KG1 (cell line): ENCODE measurements at regions not wholly inside any gene's neighbourhood (a gene's known extent, or its start where the extent isn't known, plus 50 kb on each side); places are given as distances from the start of the nearest gene placed in this dataset.

Experiments
- DNase-seq: peaks from one replicate; lab custom pipeline; 2025; lab: John Stamatoyannopoulos, UW

- DNase-seq = no peak
Measured at GRCh38 chr1:81435175-81435574, 365.6 kb upstream of the ADGRL2 start.

GRCh38 chr1:81433676-81434075 lies 367.1 kb upstream of the ADGRL2 start:
- no peak for DNase-seq

DNA sequence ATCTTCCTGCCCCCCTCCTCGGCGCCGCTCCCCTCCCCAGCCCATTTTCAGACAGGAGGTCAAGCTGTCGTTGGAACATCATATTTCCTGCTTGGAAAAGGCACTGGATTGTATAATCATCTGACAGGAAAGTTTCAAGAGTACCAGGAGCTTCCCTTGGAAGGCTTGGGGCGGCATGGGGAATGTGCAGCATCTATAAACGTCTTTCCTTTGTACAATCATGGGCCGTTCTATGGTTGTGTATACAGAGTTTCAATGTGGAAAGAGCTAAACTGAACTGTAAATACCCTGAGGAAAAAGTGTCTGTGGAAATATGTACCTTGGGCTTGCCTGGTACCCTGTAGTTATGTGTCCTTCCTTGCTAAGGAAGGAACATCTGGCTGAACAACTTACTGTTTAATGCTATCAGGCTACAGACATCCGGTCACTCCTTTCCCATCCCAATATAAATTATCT lies 368.1 kb upstream of the ADGRL2 start:
- no peak for DNase-seq

DNA sequence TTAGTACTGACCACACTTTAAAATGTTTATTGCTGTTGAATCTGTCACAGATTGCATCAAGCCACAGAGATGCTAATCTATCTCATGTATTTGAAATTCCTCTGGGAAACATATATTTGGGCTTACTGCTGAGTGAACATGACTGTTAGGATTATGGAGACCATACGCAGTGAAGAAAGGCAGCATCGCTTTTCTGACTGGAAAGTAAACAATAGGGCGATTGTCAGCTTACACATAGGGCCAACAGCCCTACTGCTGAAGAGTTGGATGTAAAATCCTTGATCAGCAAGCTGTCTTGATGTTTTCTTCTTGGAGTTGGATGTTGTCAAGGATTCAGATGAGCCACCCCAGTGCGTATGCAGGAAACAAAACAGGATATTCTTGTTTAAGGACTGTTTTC lies 368.7 kb upstream of the ADGRL2 start:
- DNase-seq = no peak

- no peak for DNase-seq
Measured at GRCh38 chr1:81431624-81432000, 369.1 kb upstream of the ADGRL2 start.

DNA sequence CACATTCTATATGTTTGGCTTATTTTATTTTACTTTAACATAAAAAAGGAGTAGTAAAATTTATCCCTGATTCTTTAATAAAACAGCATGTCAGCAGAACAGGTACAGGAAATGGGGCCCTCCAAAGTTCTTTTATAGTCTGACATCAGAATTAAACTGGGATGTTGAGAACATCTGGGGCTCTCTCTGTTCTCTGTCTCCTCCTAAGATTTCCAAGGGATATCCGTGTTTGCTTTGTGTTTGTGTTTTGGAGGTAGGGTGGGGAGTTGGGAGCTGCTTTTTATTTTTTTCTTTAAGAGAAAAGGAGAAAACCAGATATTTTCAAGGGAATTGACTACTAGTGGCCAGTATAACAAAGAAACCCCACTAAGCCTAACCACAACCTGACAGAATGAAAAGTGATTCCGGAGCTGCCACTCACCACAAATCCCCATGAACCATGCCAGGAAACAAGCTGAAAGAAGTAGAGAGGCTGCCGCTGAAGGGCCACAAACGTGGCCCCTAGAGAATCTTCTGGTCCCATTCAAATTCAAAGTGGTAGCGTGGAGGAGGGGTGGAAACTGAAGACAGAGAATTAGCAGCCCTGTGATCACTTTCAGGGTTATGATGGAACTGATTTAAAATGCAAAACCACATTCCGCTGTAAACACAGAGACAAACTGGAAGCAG lies 369.6 kb upstream of the ADGRL2 start:
- no peak for DNase-seq

GRCh38 chr1:81430236-81430938 lies 370.3 kb upstream of the ADGRL2 start:
- no peak for DNase-seq

DNA sequence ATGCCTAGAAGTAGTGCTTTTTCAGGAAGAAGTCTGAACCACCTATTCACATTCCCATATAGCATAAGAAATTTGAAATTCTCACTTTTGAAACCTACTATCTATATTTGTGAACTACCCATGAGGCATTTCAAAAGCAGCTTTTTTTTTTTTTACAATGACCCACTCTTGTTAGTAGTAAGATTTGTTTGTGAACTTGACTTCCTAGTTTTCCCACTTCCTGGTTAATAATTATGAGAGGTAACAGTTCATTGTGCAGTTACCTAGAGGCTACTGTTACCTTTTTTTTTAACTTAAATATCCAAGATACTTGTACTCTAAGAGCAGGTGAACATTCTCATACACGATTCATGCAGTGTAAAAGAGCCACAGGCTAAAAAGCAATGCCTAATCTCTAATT lies 371.7 kb upstream of the ADGRL2 start:
- no peak for DNase-seq

- no peak for DNase-seq
Measured at GRCh38 chr1:81424816-81425215, 375.9 kb upstream of the ADGRL2 start.

DNA sequence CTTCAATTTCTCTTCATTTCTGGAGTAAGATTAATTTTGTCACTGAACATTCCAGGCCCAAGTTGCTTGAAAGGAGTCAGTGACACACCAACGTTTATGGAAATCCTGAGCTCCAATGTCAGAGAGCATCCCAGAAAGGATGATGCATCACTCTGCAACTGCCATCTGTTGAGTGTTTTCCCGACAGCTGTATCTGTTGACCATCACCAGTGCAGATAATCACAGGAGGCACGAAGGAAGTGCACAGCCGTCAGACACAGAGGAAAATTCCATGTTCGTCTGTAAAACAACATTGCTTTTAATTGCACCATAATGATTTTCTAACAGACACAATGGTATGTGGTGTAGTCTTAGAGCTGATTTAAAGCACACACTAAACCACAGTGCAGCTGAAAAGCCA lies 376.7 kb upstream of the ADGRL2 start:
- DNase-seq = no peak

- DNase-seq = no peak
Measured at GRCh38 chr1:81420760-81421159, 380.0 kb upstream of the ADGRL2 start.

DNA sequence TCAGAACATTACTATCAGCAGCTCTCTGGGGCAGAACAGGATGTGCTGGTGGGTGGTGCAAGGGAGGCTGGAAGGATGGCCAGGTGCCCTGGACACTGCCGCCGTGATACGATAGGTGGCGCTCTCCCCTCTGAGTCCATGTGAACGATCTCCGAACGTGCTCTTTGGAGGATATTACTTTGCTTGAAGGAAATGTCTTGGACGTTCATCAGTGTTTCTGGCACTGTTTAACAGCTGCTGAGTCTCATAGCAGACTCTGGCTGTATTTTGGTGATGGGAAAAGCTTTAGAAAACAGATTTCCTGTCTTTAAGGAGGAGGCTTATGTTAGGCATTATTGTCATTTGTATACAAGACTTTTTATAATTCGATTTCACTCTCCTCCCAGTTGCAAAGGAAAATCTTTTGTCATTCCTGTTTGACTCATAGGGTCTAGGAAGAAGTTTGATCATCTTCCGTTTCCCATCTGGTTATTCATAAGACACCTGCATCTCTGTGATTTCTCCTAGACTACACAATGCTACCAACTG lies 386.2 kb upstream of the ADGRL2 start:
- no peak for DNase-seq

DNA sequence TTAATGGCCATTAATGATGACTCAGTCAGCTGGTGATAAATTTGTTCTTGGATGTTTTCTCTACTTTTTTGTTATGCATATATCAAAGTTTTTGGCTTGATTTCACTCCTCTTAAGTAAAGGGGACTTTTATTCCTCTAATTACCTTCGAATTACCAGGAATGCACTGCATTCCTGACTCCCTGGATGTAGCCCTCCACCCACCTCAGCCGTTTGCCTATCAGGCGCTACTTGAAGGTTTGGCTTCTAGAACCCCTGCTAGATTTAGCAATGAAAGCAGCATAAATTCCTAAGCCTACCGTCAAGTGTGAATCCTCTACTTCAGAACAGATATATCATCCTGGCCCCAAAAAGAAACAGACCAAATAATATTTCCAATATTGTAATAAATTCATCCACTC lies 387.8 kb upstream of the ADGRL2 start:
- no peak for DNase-seq

DNA sequence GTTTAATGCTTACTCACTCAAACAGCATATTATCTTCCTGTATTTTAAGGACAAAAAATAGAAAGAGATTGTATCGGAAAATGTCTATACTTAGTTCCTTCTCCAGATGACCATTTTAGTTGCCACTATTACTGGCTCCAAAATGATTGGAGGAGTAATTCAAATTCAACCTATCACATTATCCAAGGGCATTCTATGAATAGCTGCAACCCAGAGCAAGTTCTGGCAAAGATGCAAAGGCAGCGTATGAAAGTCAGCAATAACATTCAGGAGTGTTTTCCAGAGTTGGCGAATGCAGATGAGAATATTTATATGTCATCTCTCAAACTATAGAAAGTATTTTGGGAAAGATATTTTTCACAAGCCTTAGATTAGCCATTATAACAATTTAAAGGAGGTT lies 389.8 kb upstream of the ADGRL2 start:
- no peak for DNase-seq

GRCh38 chr1:81410351-81410750 lies 390.4 kb upstream of the ADGRL2 start:
- no peak for DNase-seq

- DNase-seq = no peak
Measured at GRCh38 chr1:81409780-81410274, 390.9 kb upstream of the ADGRL2 start.

DNA sequence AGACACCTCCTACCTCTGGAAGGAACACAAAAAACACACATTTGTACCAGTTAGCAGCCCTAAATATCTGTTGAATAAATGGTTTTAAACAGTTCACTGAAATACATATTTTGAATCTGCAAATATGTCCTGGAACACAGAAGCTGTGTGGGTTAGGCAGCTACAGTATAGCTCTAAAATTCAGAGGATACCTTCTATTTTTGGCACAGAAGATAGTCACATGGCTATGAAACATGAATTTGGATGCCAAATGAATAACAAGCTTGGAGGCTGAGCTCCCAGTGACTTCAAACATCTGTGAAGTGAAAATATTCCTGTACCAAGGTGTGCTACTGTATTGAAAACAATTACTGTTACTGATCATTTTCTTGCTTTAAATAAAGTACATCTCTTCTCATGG lies 391.5 kb upstream of the ADGRL2 start:
- DNase-seq = no peak

DNA sequence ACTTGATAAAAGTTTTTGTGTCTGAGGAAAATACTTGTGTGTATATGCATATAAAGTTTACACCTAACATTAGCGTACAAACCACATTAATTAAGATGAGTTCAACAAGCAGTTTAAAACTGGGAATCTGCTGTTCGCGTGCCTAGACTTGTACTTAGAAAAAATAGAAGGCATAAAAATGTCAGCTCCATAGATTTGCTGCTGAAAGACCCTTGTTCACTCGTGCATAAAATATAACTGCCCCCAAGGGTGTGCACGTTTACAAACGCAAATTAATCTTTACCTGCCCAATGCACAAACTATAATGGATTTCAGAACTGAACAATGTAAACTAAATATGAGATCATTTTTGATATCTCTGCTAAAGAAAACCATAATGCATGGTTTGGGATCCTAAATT lies 392.3 kb upstream of the ADGRL2 start:
- DNase-seq = no peak

DNA sequence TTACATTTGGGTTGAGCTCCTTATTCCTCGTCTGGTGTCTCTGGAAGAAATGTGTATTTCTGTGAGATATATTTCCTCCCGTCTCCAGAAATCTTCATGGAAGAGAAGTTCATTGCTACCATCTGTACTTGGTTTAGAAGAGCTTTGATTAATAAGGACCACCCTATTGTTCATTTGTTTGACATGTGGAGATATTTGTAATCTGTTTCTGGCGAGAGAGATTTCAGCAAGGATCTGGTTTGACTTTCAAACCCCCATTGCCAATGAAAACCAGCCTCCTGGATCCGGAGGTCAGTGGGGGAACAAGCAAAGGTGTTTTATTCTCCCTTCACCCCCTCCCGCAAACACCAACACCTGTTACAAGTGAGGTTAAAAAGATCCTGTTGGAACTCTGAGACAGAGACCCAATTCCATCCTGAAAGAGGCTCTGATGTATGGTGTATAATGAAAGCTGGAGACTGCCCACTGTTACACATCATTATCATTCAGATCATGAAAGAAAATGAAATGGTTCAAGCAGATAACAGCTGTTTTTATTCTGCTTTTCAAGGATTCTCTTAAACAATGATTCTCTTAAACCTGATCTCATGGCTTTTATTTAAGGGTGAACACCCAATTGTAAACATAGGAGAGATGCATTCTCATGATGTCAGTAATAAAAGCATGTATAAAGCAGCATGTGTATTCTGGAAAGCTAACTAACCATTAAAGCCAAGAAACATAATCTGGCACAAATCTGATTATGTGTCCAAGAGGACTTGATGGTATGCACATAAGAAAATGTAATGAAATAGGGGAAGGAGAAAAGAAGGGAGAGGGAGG lies 393.5 kb upstream of the ADGRL2 start:
- DNase-seq = no peak

GRCh38 chr1:81406292-81406999 lies 394.3 kb upstream of the ADGRL2 start:
- no peak for DNase-seq

DNA sequence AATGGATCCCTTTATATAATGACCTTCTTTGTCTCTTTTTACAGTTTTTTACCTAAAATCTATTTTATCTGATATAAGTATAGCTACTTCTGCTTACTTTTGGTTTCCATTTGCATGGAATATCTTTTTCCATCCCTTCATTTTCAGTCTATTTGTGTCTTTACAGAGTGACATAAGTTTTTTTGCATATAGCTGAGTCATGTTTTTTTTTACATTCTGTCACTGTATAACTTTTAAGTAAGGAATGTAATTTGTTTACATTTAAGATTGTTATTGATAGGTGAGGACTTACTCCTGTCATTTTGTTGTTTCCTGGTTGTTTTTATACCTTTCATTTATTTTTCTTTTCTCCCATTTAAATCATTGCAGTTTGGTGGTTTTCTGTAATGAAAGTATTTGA lies 402.7 kb upstream of the ADGRL2 start:
- no peak for DNase-seq
